GM11168 (cell line): ENCODE measurements at regions not wholly inside any gene's neighbourhood (a gene's known extent, or its start where the extent isn't known, plus 50 kb on each side); places are given as distances from the start of the nearest gene placed in this dataset.

Source experiments
- in situ Hi-C: fragments of 300-500 bp; cut with MboI; formaldehyde crosslinking; loops from one replicate; pipeline ENCODE4 v1.12.0; 2022; ENCODE audit warnings: low sequenced_read_pairs; ENCODE audit not compliant: unreplicated experiment

DNA sequence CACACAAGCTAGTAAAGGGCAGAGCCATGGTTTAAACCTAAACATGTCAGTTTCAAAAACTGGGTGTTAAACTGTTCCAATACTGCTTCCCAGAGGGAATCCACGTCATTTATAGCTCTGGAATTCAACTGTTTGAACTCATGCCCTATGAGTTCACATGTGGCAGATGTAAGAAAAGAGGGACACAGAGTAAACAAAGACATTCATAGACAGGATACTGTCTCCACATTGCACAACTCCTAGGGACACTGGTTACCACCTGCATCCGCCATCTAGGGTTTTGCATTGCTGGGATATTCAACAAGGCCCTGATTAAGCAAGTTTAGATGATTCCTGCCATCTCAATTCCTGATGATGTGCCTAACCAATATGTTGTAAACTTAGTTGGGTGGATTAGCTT, 134.1 kb upstream of the COL8A1 start:
- in situ Hi-C loops, result no loop called here

DNA sequence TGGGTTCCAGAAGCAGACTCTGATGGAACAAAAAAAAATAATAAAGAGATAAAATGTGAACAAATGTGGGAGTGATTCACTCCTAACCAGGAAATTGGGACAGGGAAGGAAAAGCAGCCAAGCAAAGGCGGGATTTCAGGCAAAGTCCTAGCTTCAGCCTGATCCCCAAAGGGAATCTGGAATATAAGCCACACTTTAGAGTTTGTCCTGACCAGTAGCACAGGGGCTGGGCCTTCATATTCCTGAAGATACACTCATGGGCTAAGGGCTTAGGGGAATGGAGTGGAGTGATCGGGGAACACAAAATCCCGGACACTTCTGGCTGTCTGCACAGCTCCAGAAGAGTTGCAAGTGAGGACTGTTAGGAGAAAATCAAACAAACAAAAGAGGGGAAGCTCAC, 135.0 kb upstream of the COL8A1 start:
- in situ Hi-C loops, result no loop called here

- in situ Hi-C loops, result no loop called here
Observed at GRCh38 chr3:99502871-99503270, 135.5 kb upstream of the COL8A1 start.

GRCh38 chr3:99500485-99500884, 137.9 kb upstream of the COL8A1 start:
- in situ Hi-C loops, result no loop called here

DNA sequence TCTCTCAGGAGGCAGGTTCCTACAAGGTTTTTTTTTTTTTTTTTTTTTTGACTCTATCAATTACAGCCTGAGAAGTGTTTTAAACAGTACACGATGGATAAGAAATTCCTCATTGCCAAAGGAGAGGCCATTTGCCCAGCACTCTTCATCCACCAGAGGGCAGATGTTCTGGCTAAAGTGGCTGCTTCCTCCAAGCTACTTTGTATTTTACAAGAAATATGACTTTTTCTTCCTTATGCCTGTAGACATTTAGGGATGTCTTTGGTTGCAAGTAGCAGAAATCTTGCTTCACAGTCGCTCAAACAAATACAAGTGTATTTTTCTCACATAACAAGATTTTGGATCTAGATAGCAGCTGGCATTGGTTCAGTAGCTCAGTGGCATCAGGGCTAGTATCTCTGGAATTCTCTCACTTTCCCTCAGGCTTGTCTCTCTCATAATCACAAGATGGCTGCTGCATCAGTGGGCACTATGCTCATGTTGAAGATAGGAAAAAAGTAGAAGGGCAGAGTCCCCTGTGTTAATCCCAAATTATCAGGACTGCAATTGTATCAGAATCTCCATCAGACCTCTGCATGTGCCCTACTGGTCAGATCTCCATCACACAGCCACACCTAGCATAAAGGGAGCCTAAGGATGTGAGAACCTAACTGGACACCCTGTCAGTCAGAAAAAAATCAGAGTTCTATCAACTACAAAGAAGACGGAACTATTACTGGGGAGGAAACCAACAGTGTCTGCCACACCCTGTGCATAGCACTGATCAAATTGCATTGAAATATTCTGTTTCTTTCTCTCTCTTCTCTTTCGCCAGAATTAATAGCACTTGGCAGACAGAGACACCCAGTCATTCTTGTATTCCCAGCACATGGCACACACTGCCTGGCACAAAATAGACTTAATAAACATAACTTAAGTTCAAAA, 138.9 kb upstream of the COL8A1 start:
- in situ Hi-C loops, result no loop called here

DNA sequence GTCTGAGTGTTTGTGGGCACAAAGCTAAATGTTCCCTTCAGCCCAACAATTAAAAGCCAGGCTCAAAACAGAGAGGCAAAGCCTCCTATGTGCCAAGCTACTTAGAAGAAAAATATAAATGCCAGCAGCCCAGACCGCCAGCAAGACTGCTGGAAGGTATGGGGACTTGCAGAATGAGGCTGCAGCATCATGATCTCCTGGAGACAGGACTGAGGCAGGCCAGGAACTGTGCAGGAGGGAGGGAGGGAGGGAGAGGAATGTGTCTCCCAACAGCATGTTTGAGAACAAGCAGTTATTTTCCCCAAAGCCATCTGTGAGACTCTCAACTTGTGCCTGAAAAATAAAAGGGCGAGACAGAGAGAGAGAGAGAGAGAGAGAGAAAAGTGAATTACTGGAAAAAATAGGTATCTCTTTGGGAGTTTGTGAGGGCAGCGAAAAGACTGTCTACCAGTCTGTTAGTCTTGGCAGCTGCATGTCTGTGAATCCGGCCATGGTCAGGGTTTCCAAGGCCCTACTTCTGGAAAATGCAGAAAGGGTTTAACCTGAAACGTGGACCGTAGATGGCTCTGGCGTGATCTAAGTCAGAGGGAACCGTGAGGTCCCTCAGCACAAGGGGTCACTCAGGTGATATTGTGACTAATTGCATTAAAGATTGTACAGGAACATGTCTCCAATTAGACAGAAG, 139.7 kb upstream of the COL8A1 start:
- in situ Hi-C loops, result no loop called here

DNA sequence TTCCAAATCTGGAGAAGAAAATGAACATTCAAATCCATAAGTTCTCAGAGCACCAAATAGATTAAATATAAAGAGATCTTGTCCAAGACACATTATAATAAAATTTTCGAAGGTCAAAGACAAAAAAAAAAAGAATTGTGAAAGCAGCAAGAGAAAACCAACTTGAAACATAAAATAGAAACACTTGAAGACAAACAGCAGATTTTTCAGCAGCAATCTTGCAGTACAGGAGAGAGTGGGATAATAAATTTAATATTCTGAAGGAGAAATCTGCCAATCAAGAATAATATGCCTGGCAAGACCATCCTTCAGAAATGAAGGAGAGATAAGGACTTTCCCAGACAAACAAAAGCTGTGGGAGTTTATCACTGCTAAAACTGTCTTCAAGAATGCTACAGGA, 150.5 kb upstream of the COL8A1 start:
- in situ Hi-C loops, result no loop called here

- in situ Hi-C loops, result no loop called here
Observed at GRCh38 chr3:99485286-99485685, 153.1 kb upstream of the COL8A1 start.

GRCh38 chr3:99484871-99485270, 153.5 kb upstream of the COL8A1 start:
- in situ Hi-C loops, result no loop called here

GRCh38 chr3:99483841-99484240, 154.6 kb upstream of the COL8A1 start:
- in situ Hi-C loops, result no loop called here

GRCh38 chr3:99482191-99482590, 156.2 kb upstream of the COL8A1 start:
- in situ Hi-C loops, result no loop called here

- in situ Hi-C loops, result no loop called here
Observed at GRCh38 chr3:99481561-99481960, 156.8 kb upstream of the COL8A1 start.

DNA sequence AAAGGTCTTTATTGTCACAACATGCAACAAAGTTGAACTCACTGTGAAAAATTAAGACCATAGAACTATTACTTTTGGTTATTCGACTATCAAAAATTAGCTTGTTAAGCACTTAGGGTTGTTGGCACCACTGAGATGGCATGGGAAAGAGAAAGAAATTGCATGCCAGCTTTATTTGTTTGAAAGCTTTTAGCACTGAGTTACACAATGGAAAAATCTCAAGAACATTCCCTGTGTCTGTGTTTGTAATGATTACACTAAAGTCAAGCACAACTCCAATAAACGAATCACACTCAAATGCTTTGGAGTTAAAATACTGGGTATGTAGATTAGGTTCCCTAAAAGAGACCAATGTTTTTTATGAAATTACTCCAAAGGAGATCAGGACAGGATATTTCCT, 158.6 kb upstream of the COL8A1 start:
- in situ Hi-C loops, result no loop called here

DNA sequence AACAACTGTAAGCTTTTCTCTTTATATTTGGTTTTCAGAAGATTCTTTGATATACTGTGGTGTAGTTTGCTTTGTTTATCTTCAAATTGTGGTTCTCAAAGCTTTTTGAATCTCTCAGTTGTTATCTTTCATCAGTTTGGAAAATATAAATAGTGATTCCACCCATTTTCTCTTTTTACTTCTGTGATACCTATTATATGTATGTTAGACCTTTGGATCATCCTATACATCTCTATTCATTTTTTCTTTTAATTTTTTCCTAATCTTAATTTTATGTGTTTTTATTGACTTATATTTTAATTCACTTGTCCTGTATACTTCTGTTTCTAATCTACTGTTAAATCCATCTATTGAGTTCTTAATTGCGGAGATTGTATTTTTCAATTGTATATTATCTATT, 160.7 kb upstream of the COL8A1 start:
- in situ Hi-C loops, result no loop called here

DNA sequence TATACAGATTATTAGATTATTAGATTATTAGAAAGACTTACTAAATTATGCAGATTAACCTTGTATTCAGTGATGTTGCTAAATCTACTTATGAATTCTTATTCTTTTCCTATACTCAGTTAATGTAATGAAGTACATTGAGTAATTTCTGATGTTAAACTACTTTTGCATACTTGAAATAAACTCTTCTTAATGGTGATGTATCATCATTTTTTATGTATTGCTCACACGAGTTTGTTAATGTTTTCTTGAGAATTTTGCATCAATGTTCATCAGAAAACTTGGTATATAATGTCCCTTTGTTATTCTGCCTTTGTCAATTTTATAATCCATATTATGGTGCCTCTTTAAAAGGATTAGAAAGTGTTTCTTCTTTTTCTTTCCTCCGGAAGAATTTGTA, 163.2 kb upstream of the COL8A1 start:
- in situ Hi-C loops, result no loop called here

DNA sequence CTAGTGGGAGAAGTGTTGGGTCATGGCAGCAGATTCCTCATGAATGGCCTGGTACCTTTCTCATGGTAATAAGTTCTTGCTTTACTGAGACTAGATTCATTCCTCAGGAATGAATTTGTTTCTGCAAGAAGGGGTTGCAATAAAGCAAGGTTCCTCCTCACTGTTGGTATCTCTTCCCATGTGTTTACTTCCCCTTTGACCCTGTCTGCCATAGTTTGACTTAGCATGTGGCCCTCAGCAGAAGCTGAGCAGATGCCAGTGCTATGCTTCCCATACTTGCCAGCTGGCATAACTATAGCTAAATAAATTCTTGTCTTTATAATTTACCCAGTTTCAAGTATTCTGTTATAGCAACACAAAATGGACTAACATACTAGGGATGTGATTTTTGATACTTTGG, 163.6 kb upstream of the COL8A1 start:
- in situ Hi-C loops, result no loop called here

DNA sequence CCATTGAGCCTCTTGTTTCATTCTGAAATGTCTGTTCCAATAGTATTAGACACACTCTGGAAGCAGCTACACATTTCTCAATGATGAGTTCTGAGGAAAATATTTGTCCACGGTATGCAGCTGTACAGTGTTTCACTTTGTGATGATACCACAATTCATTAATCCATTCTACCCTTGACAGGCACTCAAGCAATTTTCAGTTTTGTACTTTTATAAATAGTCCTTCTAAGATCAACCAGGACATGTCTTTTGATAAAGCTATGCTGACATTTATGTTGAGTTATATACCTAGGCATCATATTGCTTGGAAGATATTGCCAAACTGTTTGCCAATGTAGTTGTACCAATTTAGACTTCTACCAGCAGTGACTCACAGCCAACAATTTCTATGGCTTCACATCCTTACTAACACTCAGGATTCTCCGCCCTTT, 165.1 kb upstream of the COL8A1 start:
- in situ Hi-C loops, result no loop called here

DNA sequence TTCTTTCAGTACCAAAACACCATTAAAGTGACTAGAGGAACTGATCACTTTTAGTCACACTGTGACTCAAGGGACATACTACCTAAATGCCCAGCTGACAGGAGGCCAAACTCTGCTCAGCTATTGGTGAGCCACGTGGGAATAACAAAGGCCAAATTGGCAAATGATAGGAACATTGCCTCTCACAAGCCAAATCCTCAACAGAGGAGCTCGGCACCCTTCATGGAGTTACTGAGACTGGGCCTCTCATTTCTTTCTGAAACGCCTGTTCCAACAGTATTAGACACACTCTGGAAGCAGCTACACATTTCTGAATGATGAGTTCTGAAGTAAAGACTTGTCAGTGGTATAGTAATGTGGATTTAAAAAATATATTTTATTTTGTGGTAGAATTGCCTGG, 166.0 kb upstream of the COL8A1 start:
- in situ Hi-C loops, result no loop called here

DNA sequence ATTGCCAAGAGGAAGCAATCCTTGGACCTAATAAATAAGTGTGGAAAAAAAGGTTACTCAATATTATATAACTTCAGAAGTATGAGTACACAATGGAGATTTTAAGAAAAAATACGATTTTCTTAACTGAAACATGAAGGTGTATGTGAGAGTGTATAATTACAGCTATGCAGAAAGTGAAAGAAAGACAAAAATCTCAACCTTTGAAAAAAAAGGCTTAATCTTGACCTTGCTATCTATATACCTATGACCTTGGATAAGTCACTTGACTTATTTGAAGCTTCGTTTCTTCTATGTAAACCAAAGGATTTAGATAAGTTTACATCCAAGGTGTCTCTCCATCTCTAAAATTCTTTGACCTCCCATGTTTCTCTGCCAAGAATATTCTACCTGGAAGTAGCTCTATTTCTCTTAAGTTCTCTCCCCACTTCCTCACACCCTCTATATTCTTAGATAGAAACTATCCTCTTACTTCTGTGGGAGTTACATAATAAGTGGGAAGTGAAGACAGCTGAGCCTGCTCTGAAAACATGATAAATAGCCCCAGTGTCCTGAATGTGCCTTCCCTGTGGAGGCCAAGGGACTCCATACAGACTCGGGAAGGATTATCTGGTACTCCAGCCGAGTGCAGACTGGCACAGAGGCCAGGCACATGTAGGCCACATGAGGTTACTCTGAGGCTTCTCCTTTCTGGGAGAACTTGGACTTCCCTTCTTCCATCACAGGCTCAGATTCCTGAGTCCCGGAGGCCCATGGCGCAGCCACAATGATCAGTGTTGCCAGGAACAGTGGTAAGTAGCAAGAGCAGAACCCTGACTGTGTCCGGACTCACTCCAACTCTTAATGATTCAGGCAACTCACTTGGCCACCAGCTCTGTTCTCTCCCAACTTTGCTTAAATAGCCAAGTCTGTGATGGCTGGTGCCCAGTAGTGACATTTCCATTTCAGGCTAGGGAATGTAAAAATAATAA, 166.8 kb upstream of the COL8A1 start:
- in situ Hi-C loops, result no loop called here

DNA sequence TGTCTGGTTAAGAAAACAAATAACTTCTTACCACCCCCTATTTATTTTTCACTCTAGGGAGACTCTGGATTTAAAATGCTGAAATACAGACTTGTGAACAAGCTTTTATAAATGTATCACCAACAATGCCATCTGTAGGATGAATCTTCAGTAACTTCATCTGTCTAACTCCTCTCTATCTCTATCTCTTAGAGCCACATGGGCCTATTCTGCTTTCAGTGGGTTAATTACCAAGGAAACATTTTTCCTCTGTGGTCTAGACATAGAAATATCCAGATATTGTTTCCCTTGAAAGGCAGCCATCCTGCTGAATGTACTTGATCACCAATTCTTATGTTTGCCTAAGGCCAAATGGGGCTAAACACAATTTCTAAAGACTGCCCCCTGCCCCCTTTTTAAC, 167.6 kb upstream of the COL8A1 start:
- in situ Hi-C loops, result no loop called here

DNA sequence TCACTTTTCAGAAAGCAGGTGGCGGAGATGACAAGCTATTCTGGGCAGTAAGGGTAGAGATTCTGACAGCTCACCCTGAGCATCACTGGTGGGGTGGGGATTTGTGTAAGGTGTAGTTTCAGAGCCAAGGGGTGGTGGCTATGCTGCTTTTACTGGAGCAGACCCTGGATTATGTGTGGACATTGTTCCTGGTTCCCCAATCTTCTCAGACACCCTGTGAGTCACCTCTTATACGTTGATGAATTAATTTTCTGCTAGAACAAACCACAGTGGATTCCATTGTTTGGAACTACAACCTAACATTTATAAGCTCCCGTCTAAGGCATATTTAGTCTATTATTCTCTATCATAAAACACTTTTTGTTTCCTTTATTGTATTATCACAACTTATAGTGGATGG, 169.5 kb upstream of the COL8A1 start:
- in situ Hi-C loops, result no loop called here
